GM10266 (cell line): ENCODE measurements at regions not wholly inside any gene's neighbourhood (a gene's known extent, or its start where the extent isn't known, plus 50 kb on each side); places are given as distances from the start of the nearest gene placed in this dataset.
"Not testable (repeated sequence)": the region's sequence is repeated elsewhere in the genome, so short reads cannot be mapped to it uniquely, and the experiment has no call there.

ENCODE experiments used
- DNase-seq: peaks from one replicate; pipeline ENCODE4 v3.0.0; 2012; ENCODE audit errors: extremely low spot score
- TF ChIP-seq, protein P1 (sequence below): IDR thresholded peaks from 2 replicates; pipeline ENCODE4 v1.5.1; 2012; ENCODE audit warnings: mild to moderate bottlenecking, low read depth; ENCODE audit not compliant: control insufficient read depth, insufficient read depth; ENCODE audit errors: missing control alignments

DNA sequence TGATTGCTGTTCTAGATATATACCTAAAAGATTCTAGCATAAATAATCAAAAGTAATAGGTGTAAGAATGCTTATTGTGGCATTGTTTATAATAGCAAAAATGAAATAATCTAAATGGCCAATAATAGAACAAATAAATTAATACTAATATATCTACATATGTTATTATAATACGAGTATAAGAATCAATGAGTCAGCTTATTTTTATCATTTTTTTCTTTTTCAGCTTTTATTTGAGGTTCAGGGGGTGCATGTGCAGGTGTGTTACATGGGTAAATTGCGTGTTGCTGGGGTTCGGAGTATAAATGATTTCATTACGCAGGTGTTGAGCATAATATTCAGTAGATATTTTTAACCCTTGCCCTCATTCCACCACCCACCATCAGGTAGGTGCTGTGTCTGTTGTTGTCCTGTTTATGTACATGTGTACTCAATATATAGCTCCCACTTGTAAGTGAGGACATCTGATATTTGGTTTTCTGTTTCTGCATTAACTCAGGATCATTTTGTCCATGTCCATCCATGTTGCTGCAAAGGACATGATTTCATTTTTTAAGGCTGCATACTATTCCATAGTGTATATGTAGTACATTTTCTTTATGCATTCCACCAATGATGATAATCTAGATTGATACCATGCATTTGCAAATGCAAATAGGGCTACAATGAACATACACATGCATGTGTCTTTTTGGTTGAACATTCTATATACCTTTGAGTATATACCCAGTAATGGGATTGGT is 122.2 kb upstream of the GMNC start:
- DNase-seq = no peak
- TF ChIP-seq, protein P1, sequence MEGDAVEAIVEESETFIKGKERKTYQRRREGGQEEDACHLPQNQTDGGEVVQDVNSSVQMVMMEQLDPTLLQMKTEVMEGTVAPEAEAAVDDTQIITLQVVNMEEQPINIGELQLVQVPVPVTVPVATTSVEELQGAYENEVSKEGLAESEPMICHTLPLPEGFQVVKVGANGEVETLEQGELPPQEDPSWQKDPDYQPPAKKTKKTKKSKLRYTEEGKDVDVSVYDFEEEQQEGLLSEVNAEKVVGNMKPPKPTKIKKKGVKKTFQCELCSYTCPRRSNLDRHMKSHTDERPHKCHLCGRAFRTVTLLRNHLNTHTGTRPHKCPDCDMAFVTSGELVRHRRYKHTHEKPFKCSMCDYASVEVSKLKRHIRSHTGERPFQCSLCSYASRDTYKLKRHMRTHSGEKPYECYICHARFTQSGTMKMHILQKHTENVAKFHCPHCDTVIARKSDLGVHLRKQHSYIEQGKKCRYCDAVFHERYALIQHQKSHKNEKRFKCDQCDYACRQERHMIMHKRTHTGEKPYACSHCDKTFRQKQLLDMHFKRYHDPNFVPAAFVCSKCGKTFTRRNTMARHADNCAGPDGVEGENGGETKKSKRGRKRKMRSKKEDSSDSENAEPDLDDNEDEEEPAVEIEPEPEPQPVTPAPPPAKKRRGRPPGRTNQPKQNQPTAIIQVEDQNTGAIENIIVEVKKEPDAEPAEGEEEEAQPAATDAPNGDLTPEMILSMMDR = no peak

DNA sequence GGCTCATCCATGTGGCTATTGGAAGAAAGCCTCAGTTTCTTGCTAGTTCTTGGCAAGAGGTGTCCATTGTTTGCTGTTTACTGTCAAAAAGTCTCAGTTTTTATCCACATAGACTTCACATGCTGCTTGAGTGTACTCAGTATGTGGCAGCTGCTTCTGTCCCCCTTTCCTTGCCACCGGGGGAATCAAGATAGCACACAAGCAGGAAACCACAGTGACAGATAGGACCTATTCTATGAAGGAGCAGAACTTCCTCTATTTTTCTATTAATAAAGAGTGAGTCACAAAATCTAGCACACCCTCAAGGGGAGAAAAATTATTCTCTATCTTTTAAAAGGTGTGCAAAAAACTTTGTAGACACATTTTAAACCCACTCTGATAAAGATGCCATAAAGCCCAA is 121.4 kb upstream of the GMNC start:
- no peak for DNase-seq
- TF ChIP-seq, protein P1 = no peak

DNA sequence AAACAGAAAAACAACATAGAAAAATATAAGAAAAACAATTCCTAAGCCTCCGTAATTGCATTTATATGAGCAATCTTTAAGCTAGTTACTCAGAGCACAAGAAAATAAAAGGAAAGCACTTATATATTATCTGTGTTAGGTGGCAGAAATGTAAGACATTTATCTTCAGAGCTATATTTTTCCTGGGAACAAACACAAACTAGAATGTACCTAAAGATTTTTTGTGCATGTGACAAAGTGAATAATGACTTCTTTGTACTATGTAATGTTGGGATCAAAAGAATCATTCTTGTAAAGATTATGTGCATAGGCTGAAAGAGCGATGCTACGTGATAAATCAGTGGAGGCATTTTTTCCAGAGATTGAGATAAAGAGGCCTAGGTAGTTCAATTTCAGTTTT is 111.3 kb upstream of the GMNC start:
- TF ChIP-seq, protein P1 = no peak

DNA sequence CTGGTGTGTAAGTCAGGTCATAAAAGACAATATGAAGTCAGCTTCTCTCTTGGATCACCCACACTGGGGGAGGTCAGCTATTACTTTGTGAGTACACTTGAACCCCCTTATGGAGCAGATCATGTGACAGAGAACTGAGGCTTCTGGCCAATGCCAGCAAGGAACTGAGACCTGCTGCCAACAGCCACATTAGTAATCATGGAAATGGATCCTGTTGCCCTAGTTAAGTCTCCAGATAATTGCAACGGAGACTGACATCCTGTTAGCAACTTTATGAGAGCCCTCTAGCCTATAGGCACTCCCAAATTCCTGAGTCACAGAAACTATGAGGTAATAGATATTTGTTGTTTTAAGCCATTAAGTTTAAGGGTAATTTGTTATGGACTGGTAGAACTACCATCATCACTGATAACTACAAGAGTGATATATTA is 110.4 kb upstream of the GMNC start:
- DNase-seq = no peak
- TF ChIP-seq, protein P1 = no peak

More for the DNA sequence above, 111.3 kb upstream of the GMNC start:
- no peak for DNase-seq

DNA sequence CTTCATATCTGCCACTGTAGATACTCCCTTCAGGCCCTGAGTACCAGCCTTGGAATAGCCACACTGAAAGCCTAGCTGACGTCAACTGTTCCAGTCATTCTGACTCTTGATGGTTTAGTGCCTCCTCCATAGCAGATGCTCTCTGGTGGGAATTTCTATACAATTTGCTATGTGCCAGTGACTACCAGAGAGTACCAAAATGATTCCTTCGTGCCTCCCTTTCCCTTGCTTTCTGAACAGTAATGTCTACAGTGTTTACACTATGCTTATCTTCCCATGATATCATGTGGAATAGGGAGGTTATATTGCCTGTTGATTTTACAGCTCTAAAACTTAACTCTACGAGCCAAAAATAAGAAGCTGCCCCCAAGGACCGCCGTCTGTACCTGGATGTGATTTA is 109.7 kb upstream of the GMNC start:
- no peak for DNase-seq

DNA sequence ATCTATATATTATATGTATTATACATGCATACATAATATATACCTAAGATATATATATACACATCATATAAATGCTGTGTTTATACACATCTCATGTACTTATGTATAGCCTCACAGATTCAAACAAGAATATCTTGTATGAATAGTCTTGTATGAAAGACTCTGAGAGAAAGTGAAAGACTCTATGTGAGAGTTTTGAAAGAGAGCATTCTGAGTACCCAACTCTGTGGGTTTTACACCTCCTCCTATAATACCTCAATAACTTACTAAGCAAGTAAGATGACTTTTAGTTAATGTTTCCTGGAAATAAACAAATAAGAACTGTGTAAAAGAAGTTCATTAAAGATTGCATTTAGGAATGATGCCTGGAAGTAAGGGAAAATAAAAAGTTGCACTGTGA is 108.1 kb upstream of the GMNC start:
- TF ChIP-seq, protein P1 = no peak
- no peak for DNase-seq

More for the DNA sequence above, 109.7 kb upstream of the GMNC start:
- TF ChIP-seq, protein P1 = no peak

DNA sequence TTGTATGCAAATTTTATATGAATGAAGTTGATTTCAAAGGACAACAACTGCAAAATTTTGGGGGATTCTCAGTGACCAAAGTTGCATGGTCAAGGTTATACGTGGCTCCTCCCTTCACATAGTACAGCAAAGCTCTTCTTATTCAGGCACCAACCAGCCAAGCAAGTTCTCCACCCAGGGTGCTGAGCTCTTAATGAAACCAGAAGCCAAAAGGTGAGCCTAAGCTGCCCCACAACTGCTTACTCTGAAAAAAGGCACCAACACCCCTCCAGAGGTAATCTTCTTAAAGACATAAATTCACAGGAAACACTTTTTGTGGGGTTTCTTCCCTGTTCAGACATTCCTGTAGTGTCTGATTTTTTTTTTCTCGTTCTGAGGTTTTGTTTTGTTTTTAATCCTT is 106.1 kb upstream of the GMNC start:
- TF ChIP-seq, protein P1 = no peak
- no peak for DNase-seq

DNA sequence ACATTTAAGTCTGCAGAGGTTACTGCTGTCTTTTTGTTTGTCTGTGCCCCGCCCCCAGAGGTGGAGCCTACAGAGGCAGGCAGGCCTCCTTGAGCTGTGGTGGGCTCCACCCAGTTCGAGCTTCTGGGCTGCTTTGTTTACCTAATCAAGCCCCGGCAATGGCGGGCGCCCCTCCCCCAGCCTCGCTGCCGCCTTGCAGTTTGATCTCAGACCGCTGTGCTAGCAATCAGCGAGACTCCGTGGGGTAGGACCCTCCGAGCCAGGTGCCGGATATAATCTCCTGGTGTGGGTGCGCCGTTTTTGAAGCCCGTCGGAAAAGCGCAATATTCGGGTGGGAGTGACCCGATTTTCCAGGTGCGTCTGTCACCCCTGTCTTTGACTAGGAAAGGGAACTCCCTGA is 102.4 kb upstream of the GMNC start:
- not testable (repeated sequence) for DNase-seq
